Panc1 (cell line): ENCODE measurements at regions not wholly inside any gene's neighbourhood (a gene's known extent, or its start where the extent isn't known, plus 50 kb on each side); places are given as distances from the start of the nearest gene placed in this dataset.

Source experiments
- CTCF ChIP-seq: fragments of 450-650 bp; IDR thresholded peaks from 2 replicates; pipeline ENCODE4 v1.5.1; 2017; ENCODE audit warnings: mild to moderate bottlenecking
- TCF7L2 ChIP-seq: IDR thresholded peaks from 2 replicates; pipeline ENCODE4 v1.6.1; 2011; ENCODE audit warnings: mild to moderate bottlenecking, low read depth, low read length, inconsistent platforms
- TF ChIP-seq, protein P1 (sequence below), 2 experiments: IDR thresholded peaks; 2 replicates each; pipeline ENCODE4 v1.6.1; 2011 to 2012; ENCODE audit warnings: low read depth in 2 of 2, control low read depth in 1 of 2, low read length in 1 of 2, mild to moderate bottlenecking in 1 of 2, moderate library complexity in 1 of 2; ENCODE audit not compliant: insufficient read depth in 1 of 2

- TF ChIP-seq CTCF (no peak), TCF7L2 (no peak)
- TF ChIP-seq, protein P1, sequence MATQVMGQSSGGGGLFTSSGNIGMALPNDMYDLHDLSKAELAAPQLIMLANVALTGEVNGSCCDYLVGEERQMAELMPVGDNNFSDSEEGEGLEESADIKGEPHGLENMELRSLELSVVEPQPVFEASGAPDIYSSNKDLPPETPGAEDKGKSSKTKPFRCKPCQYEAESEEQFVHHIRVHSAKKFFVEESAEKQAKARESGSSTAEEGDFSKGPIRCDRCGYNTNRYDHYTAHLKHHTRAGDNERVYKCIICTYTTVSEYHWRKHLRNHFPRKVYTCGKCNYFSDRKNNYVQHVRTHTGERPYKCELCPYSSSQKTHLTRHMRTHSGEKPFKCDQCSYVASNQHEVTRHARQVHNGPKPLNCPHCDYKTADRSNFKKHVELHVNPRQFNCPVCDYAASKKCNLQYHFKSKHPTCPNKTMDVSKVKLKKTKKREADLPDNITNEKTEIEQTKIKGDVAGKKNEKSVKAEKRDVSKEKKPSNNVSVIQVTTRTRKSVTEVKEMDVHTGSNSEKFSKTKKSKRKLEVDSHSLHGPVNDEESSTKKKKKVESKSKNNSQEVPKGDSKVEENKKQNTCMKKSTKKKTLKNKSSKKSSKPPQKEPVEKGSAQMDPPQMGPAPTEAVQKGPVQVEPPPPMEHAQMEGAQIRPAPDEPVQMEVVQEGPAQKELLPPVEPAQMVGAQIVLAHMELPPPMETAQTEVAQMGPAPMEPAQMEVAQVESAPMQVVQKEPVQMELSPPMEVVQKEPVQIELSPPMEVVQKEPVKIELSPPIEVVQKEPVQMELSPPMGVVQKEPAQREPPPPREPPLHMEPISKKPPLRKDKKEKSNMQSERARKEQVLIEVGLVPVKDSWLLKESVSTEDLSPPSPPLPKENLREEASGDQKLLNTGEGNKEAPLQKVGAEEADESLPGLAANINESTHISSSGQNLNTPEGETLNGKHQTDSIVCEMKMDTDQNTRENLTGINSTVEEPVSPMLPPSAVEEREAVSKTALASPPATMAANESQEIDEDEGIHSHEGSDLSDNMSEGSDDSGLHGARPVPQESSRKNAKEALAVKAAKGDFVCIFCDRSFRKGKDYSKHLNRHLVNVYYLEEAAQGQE (IDR thresholded peaks at IDR 0.05; ENCODE audit: insufficient read depth in 1 of 2, low read depth in 2 of 2, low read length in 1 of 2): no peak
Observed at GRCh38 chr2:7987992-7988391, 693.9 kb upstream of the ID2 start.
